GM21528 (cell line): ENCODE measurements at regions not wholly inside any gene's neighbourhood (a gene's known extent, or its start where the extent isn't known, plus 50 kb on each side); places are given as distances from the start of the nearest gene placed in this dataset.
"Not testable (repeated sequence)": the region's sequence is repeated elsewhere in the genome, so short reads cannot be mapped to it uniquely, and the experiment has no call there.

Experiments
- ATAC-seq: cut with Tn5 transposase; IDR thresholded peaks from one replicate; pipeline ENCODE4 v1.9.1; 2021; ENCODE audit warnings: mild to moderate bottlenecking, moderate library complexity; ENCODE audit not compliant: unreplicated experiment, low FRiP score

GRCh38 chr5:5906778-5907177 is 471.6 kb downstream of the MED10 start:
- no peak for ATAC-seq

- ATAC-seq: no peak
Measured at GRCh38 chr5:5905186-5905585, 473.2 kb downstream of the MED10 start.

GRCh38 chr5:5904113-5904512 is 474.2 kb downstream of the MED10 start:
- no peak for ATAC-seq

GRCh38 chr5:5902678-5903646 is 475.4 kb downstream of the MED10 start:
- ATAC-seq: no peak

- no peak for ATAC-seq
Measured at GRCh38 chr5:5900350-5900749, 477.9 kb downstream of the ICE1 start.

- ATAC-seq: no peak
Measured at GRCh38 chr5:5899716-5900115, 477.2 kb downstream of the ICE1 start.

GRCh38 chr5:5888284-5888683 is 465.8 kb downstream of the ICE1 start:
- no peak for ATAC-seq

- ATAC-seq: no peak
Measured at GRCh38 chr5:5887833-5888232, 465.4 kb downstream of the ICE1 start.

- peak; percentile 71 for ATAC-seq
Measured at GRCh38 chr5:5886812-5887486, 464.5 kb downstream of the ICE1 start.

- ATAC-seq: no peak
Measured at GRCh38 chr5:5886353-5886752, 463.9 kb downstream of the ICE1 start.

GRCh38 chr5:5885782-5886181 is 463.3 kb downstream of the ICE1 start:
- ATAC-seq: no peak

GRCh38 chr5:5884593-5884992 is 462.1 kb downstream of the ICE1 start:
- ATAC-seq: no peak

GRCh38 chr5:5883562-5883961 is 461.1 kb downstream of the ICE1 start:
- no peak for ATAC-seq

- ATAC-seq: no peak
Measured at GRCh38 chr5:5883146-5883545, 460.7 kb downstream of the ICE1 start.

GRCh38 chr5:5882706-5883105 is 460.2 kb downstream of the ICE1 start:
- no peak for ATAC-seq

GRCh38 chr5:5881294-5881693 is 458.8 kb downstream of the ICE1 start:
- ATAC-seq: no peak

GRCh38 chr5:5880077-5880763 is 457.7 kb downstream of the ICE1 start:
- ATAC-seq: no peak

- no peak for ATAC-seq
Measured at GRCh38 chr5:5857396-5857795, 434.9 kb downstream of the ICE1 start.

- ATAC-seq: no peak
Measured at GRCh38 chr5:5854087-5854486, 431.6 kb downstream of the ICE1 start.

GRCh38 chr5:5838493-5838892 is 416.0 kb downstream of the ICE1 start:
- ATAC-seq: no peak

GRCh38 chr5:5831622-5832021 is 409.1 kb downstream of the ICE1 start:
- ATAC-seq: not testable (repeated sequence)
